ENCODE measurements at regions not wholly inside any gene's neighbourhood (a gene's known extent, or its start where the extent isn't known, plus 50 kb on each side); places are given as distances from the start of the nearest gene placed in this dataset.

GRCh38 chr16:73304008-73304774, 256.3 kb upstream of the ZFHX3 start:
- no peak for DNase-seq (ENCODE audit: low spot score)

- no peak for DNase-seq (ENCODE audit: low spot score)
Observed at GRCh38 chr16:73302942-73303341, 255.0 kb upstream of the ZFHX3 start.

- no peak for DNase-seq (ENCODE audit: low spot score)
Observed at GRCh38 chr16:73301984-73302383, 254.1 kb upstream of the ZFHX3 start.

- DNase-seq (ENCODE audit: low spot score) = no peak
Observed at GRCh38 chr16:73299346-73299745, 251.4 kb upstream of the ZFHX3 start.

GRCh38 chr16:73298562-73298961, 250.6 kb upstream of the ZFHX3 start:
- DNase-seq (ENCODE audit: low spot score) = no peak

- no peak for DNase-seq (ENCODE audit: low spot score)
Observed at GRCh38 chr16:73290258-73290657, 242.3 kb upstream of the ZFHX3 start.

GRCh38 chr16:73289232-73289631, 241.3 kb upstream of the ZFHX3 start:
- DNase-seq (ENCODE audit: low spot score) = no peak

GRCh38 chr16:73288520-73288919, 240.6 kb upstream of the ZFHX3 start:
- DNase-seq (ENCODE audit: low spot score) = no peak

GRCh38 chr16:73287859-73288405, 240.0 kb upstream of the ZFHX3 start:
- no peak for DNase-seq (ENCODE audit: low spot score)

- no peak for DNase-seq (ENCODE audit: low spot score)
Observed at GRCh38 chr16:73286346-73287267, 238.7 kb upstream of the ZFHX3 start.

GRCh38 chr16:73285436-73286201, 237.7 kb upstream of the ZFHX3 start:
- no peak for DNase-seq (ENCODE audit: low spot score)

- DNase-seq (ENCODE audit: low spot score) = no peak
Observed at GRCh38 chr16:73280388-73280787, 232.5 kb upstream of the ZFHX3 start.

- DNase-seq (ENCODE audit: low spot score) = no peak
Observed at GRCh38 chr16:73279451-73279850, 231.5 kb upstream of the ZFHX3 start.

- no peak for DNase-seq (ENCODE audit: low spot score)
Observed at GRCh38 chr16:73277071-73277470, 229.1 kb upstream of the ZFHX3 start.

- no peak for DNase-seq (ENCODE audit: low spot score)
Observed at GRCh38 chr16:73275448-73275847, 227.5 kb upstream of the ZFHX3 start.

- no peak for DNase-seq (ENCODE audit: low spot score)
Observed at GRCh38 chr16:73275024-73275423, 227.1 kb upstream of the ZFHX3 start.

- DNase-seq (ENCODE audit: low spot score) = no peak
Observed at GRCh38 chr16:73274140-73274539, 226.2 kb upstream of the ZFHX3 start.

GRCh38 chr16:73268366-73268993, 220.6 kb upstream of the ZFHX3 start:
- DNase-seq (ENCODE audit: low spot score) = peak; percentile 5

GRCh38 chr16:73265935-73266334, 218.0 kb upstream of the ZFHX3 start:
- no peak for DNase-seq (ENCODE audit: low spot score)

- no peak for DNase-seq (ENCODE audit: low spot score)
Observed at GRCh38 chr16:73265124-73265837, 217.4 kb upstream of the ZFHX3 start.

- DNase-seq (ENCODE audit: low spot score) = no peak
Observed at GRCh38 chr16:73262931-73263330, 215.0 kb upstream of the ZFHX3 start.
